ENCODE measurements at regions not wholly inside any gene's neighbourhood (a gene's known extent, or its start where the extent isn't known, plus 50 kb on each side); places are given as distances from the start of the nearest gene placed in this dataset.

GRCh38 chr1:38667626-38668025 is 191.9 kb downstream of the RRAGC start:
- no peak for DNase-seq
- Histone ChIP-seq H3K9me2 (ENCODE audit: insufficient read depth) (no peaks in the 10 kb centered on the region), H3F3A (ENCODE audit: insufficient read depth, low read depth) (no peaks in the 10 kb centered on the region), H3K36me3 (ENCODE audit: low read depth) (no peaks in the 10 kb centered on the region), H3K4me3 (no peak overlapping the region), H4K20me1 (ENCODE audit: insufficient read depth) (no peaks in the 10 kb centered on the region), H2AFZ (no peak overlapping the region), H3K4me2 (no peak overlapping the region), H3K4me1 (replicated peaks; ENCODE audit: insufficient read depth) (no peaks in the 10 kb centered on the region), H3K27ac (no peak overlapping the region), H3K27me3 (ENCODE audit: insufficient read depth, low read depth) (no peaks in the 10 kb centered on the region; the same call in 1 of the 2 replicates), H3K79me2 (ENCODE audit: low read depth) (no peaks in the 10 kb centered on the region), H3K9me3 (ENCODE audit: insufficient read depth, low read depth) (no peaks in the 10 kb centered on the region)
- CTCF ChIA-PET, result no interaction called here
- intact Hi-C loops (cut with micrococcal nuclease; ENCODE audit: unreplicated experiment), result no loop called here
- POLR2A ChIA-PET (ENCODE audit: unreplicated experiment), result no interaction called here
- no TSS peak for BruUV-seq (replicated peaks)
- no peak for TF ChIP-seq CTCF (conservative IDR thresholded peaks at IDR 0.05)
- TF ChIP-seq EZH2 (IDR thresholded peaks at IDR 0.05; ENCODE audit: low read depth), result no peak

- Histone ChIP-seq H3K27me3 (ENCODE audit: insufficient read depth, low read depth) (peaks cover 19% of the 10 kb centered on the region), H3K4me1 (replicated peaks; ENCODE audit: insufficient read depth) (no peaks in the 10 kb centered on the region), H2AFZ (no peak overlapping the region; the same call in 1 of the 2 replicates), H3K4me3 (no peak overlapping the region), H3K9me3 (ENCODE audit: insufficient read depth, low read depth) (no peaks in the 10 kb centered on the region), H3K4me2 (no peak overlapping the region), H3F3A (ENCODE audit: insufficient read depth, low read depth) (no peaks in the 10 kb centered on the region), H3K27ac (no peak overlapping the region), H3K79me2 (ENCODE audit: low read depth) (no peaks in the 10 kb centered on the region), H3K9me2 (ENCODE audit: insufficient read depth) (no peaks in the 10 kb centered on the region), H4K20me1 (ENCODE audit: insufficient read depth) (no peaks in the 10 kb centered on the region; the same call in 1 of the 2 replicates), H3K36me3 (ENCODE audit: low read depth) (no peaks in the 10 kb centered on the region)
- no TSS peak for BruUV-seq (replicated peaks)
- DNase-seq, result no peak
- POLR2A ChIA-PET (ENCODE audit: unreplicated experiment), result no interaction called here
- intact Hi-C loops (cut with micrococcal nuclease; ENCODE audit: unreplicated experiment), result no loop called here
- TF ChIP-seq EZH2 (IDR thresholded peaks at IDR 0.05; ENCODE audit: low read depth), result no peak
- TF ChIP-seq CTCF (conservative IDR thresholded peaks at IDR 0.05), result no peak
- CTCF ChIA-PET, result no interaction called here
Measured at GRCh38 chr1:38662126-38662525, 197.4 kb downstream of the RRAGC start.

DNA sequence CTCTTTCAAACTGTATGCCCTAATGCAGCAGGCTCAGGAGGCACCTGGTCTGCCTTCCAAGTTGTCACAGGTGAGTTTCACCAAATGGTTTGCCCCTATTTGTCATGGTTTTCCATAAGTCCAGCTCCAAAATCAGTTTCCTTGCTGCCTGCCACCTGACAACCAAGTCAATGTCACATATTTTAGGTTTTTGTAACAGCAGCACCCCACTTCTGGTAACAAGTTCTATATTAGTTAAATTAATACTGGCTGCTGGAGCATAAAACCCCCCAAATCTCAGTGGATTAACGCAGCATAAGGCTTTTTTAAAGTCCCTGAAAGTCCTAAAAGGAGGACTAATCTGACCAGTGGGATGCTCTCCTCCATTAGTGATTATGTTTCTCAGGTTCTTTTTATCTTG is 200.7 kb downstream of the RRAGC start:
- Histone ChIP-seq H3K27me3 (ENCODE audit: insufficient read depth, low read depth) (peaks cover 50% of the 10 kb centered on the region), H3K4me2 (no peak overlapping the region), H3K4me1 (replicated peaks; ENCODE audit: insufficient read depth) (no peaks in the 10 kb centered on the region), H3F3A (ENCODE audit: insufficient read depth, low read depth) (no peaks in the 10 kb centered on the region), H3K27ac (no peak overlapping the region), H2AFZ (no peak overlapping the region), H4K20me1 (ENCODE audit: insufficient read depth) (no peaks in the 10 kb centered on the region; the same call in 1 of the 2 replicates), H3K36me3 (ENCODE audit: low read depth) (no peaks in the 10 kb centered on the region), H3K9me2 (ENCODE audit: insufficient read depth) (no peaks in the 10 kb centered on the region), H3K9me3 (ENCODE audit: insufficient read depth, low read depth) (no peaks in the 10 kb centered on the region), H3K79me2 (ENCODE audit: low read depth) (no peaks in the 10 kb centered on the region), H3K4me3 (no peak overlapping the region)
- intact Hi-C loops (cut with micrococcal nuclease; ENCODE audit: unreplicated experiment), result no loop called here
- DNase-seq, result no peak
- POLR2A ChIA-PET (ENCODE audit: unreplicated experiment), result no interaction called here
- no TSS peak for BruUV-seq (replicated peaks)
- CTCF ChIA-PET, result no interaction called here
- TF ChIP-seq CTCF (conservative IDR thresholded peaks at IDR 0.05) (no peak), EZH2 (IDR thresholded peaks at IDR 0.05; ENCODE audit: low read depth) (no peak)

Measured in PC-9 (cell line).